ENCODE measurements at regions not wholly inside any gene's neighbourhood (a gene's known extent, or its start where the extent isn't known, plus 50 kb on each side); places are given as distances from the start of the nearest gene placed in this dataset.

DNA sequence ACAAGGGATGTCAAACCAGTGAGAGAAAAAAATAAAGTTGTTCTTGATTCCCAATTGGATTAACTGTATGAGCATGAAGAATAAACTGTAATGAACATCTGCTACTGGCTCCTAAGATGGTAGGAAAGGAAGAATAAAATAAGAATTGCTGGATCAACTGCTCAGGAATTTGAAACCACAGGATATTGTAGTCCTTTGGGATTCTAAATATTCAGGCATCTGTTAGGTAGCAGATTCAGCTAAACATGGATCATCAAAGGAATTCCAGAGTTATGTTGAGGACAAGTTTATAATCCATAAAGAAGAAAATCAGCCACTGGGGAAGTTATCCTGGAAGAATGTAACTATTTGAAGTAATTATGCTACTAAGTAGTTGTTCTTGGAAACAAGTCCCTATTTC, 65.8 kb downstream of the ISL1 start:
- no peak for DNase-seq

DNA sequence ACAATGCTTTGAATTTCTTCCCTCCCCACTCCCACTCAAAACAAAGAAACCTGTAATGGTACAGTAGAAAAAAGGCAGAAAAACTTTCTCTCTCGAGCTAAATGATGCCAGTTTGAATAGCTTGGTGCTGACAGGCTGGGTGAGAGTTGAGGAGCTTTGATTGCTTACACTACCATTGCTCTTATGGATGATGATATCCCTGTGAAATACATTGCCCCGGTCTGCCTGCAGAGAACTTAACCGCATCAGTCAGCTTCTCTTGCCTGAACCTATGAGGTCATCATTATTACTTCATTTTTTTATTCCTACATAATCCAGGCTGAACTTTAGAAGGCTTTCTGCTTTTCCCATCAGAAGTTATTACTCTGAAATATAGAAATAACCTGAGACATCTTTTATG, 69.3 kb downstream of the ISL1 start:
- DNase-seq = no peak

DNA sequence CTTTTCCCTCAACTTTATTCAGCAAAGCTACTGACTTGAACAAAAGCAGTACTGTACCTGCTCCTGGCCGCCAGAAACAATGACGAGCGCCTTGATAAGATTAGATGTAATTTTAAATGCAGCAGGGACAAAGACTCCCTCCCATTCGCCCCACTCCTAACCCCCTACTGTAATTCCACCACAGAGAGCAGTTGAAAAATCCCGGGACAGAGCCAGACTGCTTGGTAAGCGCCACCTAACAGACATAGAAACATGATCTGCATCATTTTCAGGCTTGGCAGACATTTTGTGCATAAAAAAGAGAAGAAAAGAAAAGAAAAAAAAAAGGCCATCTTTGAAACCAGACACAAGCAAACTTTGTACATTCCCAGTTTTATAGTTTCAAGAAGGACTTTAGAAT, 81.9 kb downstream of the ISL1 start:
- DNase-seq = no peak

DNA sequence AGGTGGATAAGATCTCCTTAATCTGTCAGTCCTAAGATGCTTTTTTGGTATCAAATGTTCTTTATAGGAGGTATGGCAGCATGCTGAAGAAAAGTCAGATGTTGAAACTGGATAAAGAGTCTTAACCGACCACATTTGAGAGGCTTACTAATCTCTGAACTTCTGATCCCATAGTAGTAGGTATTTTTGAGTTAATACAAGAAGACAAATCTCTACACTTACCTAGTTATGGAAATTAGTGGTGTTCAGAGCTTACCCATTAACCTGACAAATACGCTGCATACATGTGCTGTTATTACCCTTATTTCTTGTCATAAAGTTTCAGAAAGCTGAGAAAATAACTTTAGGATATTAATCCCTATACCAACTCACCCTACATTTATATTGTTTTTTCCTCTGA, 83.0 kb downstream of the ISL1 start:
- DNase-seq = no peak

DNA sequence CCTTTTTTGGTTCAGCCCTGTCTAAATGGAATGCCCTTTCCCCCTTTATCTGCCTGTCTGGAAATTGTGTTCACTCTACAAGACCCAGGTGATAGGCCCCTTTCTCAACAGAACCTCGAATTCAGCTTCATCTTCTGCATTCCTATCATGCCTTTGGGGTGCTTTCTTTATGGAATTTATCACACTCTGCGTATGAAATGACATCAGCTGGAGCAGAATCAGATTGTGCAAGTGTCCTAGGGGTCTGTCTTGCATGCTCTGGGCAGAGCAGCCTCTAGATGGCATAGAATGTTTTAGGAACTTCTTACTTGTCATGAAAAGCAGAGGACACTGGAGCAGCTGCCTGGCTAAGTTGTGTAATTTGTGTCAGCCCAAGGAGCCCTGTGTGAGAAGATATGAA, 84.9 kb downstream of the ISL1 start:
- no peak for DNase-seq

DNA sequence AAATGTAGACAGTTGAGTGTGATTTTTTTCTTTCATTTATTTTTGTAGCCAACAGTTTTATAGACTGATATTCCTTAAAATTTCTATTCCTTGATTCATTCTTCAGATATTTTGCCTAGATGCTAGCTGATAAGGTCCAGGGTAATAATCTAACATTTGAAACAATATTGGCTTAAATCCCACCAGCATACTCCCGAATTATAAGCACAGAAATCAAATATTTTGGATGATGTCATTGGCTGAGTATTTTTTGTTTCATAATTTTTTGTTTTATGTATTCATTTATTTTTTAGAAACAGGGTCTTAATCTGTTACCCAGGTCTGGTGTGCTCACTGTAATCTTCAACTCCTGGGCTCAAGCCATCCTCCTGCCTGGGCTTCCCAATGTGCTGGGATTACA, 88.4 kb downstream of the ISL1 start:
- no peak for DNase-seq

DNA sequence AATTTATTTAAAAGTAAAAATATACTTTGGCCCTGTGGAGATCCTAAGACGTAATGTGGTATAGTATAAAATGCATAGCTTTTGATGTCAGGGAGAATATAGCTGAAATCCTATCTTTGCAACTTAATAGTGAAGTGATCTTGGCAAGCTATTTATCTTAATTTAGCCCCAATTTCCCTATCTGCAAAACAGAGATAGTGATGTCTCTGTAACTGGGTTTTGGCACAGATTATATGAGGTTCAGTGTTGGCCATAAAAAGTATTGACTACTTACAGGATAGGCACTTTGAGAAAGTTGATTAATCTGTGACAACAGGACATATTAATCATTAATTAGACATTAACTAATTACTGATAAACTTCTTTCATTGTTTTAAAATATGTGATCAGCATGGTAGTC, 89.2 kb downstream of the ISL1 start:
- no peak for DNase-seq

DNA sequence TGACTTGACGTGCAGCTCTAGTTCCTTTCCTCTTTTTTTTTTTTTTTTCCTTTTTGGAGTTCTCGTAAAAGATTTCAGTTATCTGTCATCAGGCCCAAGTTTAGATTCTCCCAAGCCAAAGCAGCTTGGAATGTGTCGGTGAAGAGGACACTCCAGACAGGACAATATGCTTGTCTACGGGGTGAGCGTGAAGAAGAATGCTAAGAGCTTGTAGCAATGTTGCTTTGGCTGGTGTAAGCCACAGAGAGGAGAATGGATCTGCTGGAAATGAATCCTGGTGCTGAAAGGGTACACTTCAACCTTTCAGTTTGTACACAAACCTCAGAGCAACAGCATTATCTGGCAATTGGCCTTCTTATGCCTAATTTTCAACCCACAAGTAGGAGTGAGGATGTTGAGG, 92.4 kb downstream of the ISL1 start:
- no peak for DNase-seq

DNA sequence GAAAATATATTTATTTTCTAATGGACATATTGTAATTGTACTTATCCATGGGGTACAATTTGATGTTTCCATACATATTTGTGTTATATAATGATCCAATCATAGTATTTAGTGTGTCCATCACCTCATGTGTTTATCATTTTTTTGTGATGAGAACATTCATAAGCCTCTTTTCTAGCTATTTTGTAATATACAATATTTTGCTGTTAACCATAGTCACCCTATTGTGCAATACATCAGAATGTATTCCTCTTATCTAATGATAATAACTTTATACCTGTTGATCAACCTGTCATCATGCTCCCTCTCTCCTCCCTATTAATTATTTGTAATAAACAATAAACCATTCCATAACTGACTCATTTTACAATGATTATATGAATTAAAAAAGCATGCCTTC, 93.2 kb downstream of the ISL1 start:
- DNase-seq = no peak

DNA sequence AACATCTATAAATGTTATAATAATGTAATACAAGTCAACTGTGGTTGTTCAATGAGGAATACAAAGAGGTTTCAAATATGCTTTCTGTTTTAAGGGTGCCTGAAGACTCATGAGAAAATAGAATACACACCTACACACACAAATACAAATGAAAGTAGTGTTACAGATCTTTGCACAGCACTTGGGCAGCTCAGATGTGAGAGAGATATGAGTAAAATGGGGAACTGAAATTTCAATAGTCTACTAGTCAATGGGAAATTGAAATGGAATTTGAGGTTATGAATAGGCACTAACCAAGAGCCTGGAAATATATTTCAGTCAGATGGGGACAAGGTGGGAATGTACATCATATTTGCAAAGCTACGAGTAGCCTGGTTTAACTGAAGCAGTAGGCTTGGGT, 96.6 kb downstream of the ISL1 start:
- no peak for DNase-seq

DNA sequence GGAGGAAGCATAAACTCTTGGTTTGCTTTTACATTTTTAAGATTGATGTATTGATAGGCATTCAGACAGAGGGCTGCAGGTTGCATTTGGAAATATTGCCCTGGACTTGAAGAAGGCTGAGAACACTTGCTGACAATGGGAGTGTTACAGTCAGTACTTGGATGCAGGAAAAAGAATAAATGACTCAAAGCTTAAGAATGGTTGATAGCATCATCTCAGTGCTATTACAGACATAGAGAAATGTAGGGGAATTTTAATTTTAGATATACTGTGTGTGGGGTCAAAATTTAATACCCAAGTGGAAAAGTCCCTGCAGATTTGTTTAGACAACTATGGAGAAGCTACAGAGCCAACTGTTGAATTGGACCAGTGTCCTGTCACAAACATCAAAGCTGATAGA, 101.1 kb downstream of the ISL1 start:
- DNase-seq = no peak

DNA sequence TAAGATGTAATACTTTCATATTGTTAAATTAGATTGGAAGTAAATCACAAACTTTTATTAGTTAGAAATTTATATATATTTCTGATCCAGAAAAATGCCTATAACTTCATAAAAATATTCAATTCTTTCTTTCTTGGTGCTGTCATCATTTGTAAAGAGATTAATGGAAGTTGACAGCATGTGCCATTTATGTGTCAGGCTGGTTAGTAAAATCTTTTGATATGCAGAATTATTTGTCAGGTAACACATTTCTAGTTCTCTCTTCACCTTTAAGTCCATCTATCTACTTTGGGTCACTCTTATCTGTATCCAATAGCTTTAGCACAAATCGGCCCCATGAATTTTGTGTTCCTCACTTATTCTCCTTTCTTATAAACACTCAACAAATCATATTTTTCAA, 102.9 kb downstream of the ISL1 start:
- DNase-seq = no peak

DNA sequence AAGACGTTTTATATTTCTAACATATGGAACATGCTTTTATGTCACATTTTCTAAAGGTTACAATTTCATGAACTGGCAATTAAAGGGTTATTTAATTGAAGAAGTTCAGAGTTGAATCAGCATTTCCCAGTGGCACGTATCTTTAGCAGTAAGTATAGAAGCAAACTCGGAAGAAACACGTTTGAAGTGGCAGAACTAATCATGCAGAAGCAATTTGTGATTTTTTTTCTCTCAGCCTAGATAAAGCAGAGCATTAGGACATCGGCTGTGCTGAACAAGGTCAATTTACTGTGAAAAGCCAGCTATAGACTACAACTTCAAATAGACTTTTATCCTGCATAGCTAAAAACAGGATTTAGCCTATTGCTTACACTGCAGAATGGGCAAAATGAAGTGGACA, 104.7 kb downstream of the ISL1 start:
- no peak for DNase-seq

DNA sequence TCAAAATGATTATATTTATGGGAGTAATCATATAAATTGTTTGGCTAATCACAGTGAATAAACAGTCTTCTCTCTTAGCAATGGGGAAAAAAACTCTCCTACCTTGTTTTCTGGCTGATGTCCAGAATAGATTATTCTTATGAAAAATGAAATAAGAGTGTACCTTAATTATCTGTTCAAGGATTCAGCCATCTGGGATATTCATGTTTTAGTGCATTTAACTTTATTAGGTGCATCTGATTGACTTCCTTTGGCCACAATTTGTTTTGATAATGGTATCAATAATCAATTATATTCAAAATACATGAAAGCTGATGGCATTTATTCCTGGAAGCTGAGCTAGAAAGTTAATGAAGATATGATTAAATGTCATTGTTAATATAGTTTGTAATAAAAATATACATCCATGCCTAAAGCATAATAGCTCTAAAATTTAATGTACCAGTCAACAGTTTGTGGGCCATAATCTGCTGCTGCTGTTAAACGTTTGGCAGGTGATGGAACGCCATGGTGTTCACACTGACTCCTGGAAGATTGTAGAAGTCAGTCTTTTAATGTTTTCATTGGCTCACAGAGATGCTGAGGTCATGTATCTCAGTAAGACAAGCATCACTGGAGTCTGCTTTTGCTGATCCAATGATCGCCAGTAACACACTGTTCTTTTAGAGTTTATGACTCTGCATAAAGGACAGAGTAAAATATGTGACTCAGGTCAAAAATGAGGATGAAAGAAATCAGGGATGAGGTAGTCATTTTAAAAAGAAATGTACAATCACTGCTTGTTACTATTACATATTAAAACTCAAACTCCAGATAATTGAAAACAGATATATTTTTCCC, 105.8 kb downstream of the ISL1 start:
- no peak for DNase-seq

DNA sequence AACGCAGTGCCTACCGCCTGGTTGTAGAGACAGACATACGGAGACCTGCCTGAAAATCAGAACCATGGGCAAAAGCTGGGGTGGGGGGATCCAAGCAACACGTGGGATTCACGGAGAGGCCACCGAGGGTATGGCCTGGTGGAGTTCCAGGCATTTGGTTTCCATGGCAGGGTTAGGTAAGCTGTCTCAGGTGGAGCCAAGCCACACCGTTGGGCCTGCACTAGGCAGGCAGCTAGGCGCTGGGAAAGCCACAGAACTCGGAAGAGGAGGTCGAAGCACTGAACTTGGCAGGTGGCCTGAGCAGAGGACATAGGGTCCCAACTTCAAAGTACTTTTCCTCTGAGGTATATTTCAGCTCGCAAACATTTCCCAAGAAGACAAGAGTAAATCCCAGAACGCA, 111.6 kb downstream of the ISL1 start:
- no peak for DNase-seq

DNA sequence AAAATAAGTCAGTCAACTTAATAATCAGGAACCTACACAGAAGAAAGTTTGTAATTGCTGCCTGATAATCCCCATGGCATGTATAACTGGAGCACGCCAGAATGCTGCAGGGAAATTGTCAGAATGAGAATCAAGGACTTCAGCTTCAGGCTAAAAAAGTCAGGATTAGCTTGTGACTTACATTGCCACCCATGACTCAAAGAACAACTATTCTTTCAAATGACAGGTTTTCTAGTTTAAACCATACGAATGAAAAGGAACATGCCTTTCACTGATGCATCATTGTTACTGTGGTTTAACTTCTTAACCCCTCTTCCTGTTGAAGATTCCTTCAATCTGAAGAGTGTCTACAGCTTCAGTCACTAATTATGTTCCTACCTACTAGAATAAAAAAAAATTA, 112.4 kb downstream of the ISL1 start:
- no peak for DNase-seq

DNA sequence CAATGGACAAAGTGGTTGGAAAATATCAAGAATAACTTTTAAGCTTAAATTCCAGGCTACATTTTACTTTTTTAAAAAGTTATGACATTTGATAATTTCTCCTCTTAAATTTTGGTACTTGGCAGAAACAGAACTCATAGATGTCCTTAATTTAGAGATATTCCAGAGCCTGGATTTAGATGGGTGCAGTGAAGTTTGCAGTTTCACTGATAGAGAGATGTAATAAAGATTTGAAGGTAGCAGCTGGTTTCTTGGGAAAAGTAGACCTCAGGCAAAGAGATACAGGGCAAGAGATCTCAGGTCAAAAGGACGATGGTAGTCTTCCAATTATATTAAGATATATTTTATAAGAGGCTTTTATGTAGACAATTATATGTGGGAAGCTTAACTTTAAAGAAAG, 134.6 kb downstream of the ISL1 start:
- DNase-seq = no peak

DNA sequence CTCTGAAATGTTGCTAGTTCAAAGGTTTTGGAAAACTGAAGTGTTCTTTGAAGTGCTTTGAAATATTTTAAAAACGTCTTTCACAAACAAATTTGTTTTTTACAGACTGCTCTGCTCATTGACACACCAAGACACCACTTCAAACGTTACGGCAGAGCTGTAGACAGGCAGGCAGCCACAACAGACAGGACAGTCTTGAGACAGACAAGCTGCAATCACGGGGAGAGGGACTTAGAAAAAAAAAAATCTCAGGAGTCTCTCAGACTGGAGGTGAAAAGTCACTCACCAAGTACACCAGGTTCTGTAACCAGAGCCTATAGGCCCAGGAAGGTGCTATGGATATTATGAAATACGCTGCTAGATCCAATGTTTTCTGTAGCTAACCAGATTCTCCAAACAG, 135.4 kb downstream of the ISL1 start:
- DNase-seq = no peak

DNA sequence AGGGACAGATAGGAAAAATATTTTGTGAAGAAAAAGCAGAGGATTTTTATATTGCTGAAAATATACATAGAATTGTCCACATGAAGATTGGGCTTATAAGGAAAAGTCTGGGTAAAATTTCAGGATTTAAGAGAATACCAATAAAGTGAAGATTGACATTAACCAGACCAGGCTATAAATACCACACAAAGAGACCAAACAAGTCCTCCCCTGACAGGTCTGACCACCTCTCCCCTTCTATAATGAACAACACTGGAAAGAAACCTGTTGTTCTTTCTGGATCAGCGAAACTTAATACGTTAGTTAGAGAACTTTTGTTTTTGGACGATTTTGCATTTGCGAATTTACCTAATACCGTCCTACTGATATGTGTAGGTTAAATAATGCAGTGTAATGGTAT, 138.3 kb downstream of the ISL1 start:
- no peak for DNase-seq

DNA sequence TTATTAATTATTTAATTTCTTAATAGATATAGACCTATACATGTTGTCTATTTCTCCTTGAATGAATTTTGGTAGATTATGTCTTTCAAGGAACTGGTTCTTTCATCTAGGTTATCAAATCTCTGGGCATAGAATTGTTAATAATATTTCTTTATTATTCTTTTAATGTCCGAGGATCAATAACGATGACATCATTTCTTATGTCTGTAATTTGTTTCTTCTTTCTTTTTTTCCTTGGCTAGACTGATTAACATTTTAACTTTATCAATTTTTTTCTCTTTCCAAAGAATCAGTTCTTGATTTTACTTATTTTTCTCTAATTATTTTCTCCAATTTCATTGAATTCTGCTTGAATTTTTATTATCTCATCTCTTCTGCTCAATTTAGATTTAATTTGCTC, 156.0 kb downstream of the ISL1 start:
- no peak for DNase-seq

DNA sequence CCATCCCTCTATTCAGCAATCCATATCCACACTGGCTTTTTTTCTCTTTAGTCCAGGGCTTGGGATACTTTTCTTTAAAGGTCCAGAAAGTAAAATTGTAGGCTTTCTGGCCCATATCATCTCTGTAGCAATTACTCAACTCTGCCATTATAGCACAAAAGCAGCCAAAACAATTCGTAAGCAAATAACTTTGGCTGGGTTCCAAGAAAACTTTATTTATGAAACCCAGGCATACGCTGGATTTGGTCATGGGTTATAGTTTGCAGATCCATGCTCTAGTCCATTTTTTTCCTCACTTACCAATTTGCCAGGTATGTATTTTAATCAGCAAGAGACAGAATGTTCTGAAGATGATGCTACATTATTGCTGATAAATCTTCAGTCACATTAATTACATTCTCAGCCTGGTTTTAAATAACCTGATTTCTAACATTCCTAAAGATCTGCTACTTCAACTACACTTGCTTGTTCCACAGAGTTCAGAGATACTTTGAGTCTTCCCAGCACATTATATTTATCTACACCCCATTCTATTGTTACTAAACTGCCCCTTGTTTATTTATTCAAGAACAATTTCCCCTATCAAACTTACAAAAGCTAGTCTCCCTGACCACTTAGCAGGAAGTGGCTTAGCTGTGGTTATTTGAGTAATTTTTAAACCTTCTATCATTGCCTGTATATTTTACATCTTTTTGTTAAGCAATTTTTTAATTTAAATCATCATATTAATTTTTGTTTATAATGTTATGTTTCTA, 161.0 kb downstream of the ISL1 start:
- DNase-seq = no peak

DNA sequence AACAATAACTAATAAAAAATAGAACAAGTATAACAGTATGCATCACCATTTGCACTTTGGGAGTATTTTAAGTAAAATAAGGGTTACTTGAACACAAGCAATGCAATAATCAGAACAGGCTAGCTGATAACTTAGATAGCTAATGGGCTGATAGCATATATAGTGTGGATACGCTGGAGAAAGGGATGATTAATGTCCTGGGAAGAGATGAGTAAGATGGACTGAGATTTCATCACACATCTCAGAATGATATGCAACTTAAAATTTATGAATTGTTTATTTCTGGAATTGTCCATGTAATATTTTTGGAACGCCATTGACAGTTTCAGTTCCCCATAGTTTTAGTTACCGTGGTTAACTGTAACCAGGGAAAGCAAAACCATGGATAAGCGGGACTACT, 173.6 kb downstream of the ISL1 start:
- DNase-seq = no peak

DNA sequence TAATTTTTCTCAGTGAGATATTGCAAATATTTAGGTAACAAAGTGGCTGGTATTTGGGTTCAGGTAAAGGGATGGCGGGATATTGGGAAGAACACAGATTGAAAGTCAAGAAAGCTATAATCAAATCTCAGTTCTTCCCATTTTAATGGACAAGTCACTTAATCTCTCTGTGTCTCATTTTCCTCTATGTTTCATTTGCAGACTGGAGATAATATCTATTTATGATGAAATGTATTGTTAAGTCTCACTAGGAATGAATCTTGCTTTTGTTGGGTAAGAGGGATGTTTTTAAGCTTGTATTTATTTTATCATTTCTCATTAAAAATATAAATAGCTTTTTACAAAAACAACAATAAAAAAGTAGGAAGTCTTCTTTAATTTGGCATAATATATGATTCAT, 175.4 kb downstream of the ISL1 start:
- DNase-seq = no peak

DNA sequence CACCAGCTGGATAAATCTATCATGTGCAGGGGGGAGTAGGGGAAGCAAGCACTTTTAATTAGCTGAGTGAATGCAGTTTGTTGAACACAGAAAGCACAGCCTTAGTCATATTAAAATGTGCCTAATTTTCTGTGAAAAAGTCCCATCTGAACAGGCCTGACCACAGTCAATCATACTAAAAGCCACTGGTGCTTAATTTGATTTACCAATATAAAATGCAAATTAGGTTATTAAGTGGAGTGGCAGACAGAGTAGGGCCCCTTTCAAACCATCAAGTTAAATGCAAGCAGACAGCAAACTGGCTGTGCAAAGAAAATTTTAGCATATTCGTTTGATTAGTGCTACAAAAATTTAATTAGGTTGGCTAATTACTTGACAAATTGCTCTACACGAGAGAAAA, 176.1 kb downstream of the ISL1 start:
- no peak for DNase-seq
